ENCODE measurements at regions not wholly inside any gene's neighbourhood (a gene's known extent, or its start where the extent isn't known, plus 50 kb on each side); places are given as distances from the start of the nearest gene placed in this dataset.
A peak's percentile ranks its signal among the peaks of the same experiment; 100 is the strongest.

- intact Hi-C loops (cut with DNase I), result loop anchor here (10.0 kb wide), 2 partner anchors 385 to 1665 kb away; no protein-coding TSS in a partner anchor
- peak in 1 of 5 donors; percentile 24 for DNase-seq
- no peak overlapping the region for H3K9ac ChIP-seq (ENCODE audit: low read length in 3 of 3)
- H3K27ac ChIP-seq (ENCODE audit: low read depth in 2 of 2, low read length in 2 of 2), result no peak overlapping the region
- no peaks in the 10 kb centered on the region for H3K27me3 ChIP-seq (ENCODE audit: control insufficient read depth, insufficient read depth, low read length)
- H3K36me3 ChIP-seq (ENCODE audit: control insufficient read depth in 2 of 3, insufficient read depth in 3 of 3, low read length in 3 of 3), result no peaks in the 10 kb centered on the region
- H3K9me3 ChIP-seq (ENCODE audit: control insufficient read depth in 2 of 3, insufficient read depth in 1 of 3, low read length in 3 of 3), result no peaks in the 10 kb centered on the region
- H3K4me1 ChIP-seq (ENCODE audit: control insufficient read depth in 2 of 3, insufficient read depth in 2 of 3, low read depth in 1 of 3, low read length in 3 of 3), result no peaks in the 10 kb centered on the region
- TF ChIP-seq CTCF (IDR thresholded peaks at IDR 0.05; ENCODE audit: borderline replicate concordance, extremely low read depth, insufficient read depth), result no peak
- no peak overlapping the region for H3K4me3 ChIP-seq (ENCODE audit: low read length in 3 of 3)
- no peak for FAIRE-seq
Measured at GRCh38 chr4:181140037-181140603, 1103.1 kb upstream of the TENM3 start.

- TF ChIP-seq CTCF (IDR thresholded peaks at IDR 0.05; ENCODE audit: borderline replicate concordance, extremely low read depth, insufficient read depth), result peak; percentile 94
- Histone ChIP-seq H3K4me1 (ENCODE audit: control insufficient read depth in 2 of 3, insufficient read depth in 2 of 3, low read depth in 1 of 3, low read length in 3 of 3) (no peaks in the 10 kb centered on the region), H3K27ac (ENCODE audit: low read depth in 2 of 2, low read length in 2 of 2) (no peak overlapping the region), H3K9ac (ENCODE audit: low read length in 3 of 3) (no peak overlapping the region), H3K36me3 (ENCODE audit: control insufficient read depth in 2 of 3, insufficient read depth in 3 of 3, low read length in 3 of 3) (no peaks in the 10 kb centered on the region), H3K9me3 (ENCODE audit: control insufficient read depth in 2 of 3, insufficient read depth in 1 of 3, low read length in 3 of 3) (no peaks in the 10 kb centered on the region), H3K27me3 (ENCODE audit: control insufficient read depth, insufficient read depth, low read length) (no peaks in the 10 kb centered on the region), H3K4me3 (ENCODE audit: low read length in 3 of 3) (no peak overlapping the region)
- FAIRE-seq (peak; percentile 68), DNase-seq (peak; percentile 77 to 92 (median 85))
- intact Hi-C loops (cut with DNase I), result loop anchor here (10.0 kb wide), 2 partner anchors 381 to 1661 kb away; no protein-coding TSS in a partner anchor
Measured at GRCh38 chr4:181143250-181143854, 1099.8 kb upstream of the TENM3 start.

GRCh38 chr4:181146051-181146450 is 1097.2 kb upstream of the TENM3 start:
- no peak overlapping the region for H3K9ac ChIP-seq (ENCODE audit: low read length in 3 of 3)
- H3K4me1 ChIP-seq (ENCODE audit: control insufficient read depth in 2 of 3, insufficient read depth in 2 of 3, low read depth in 1 of 3, low read length in 3 of 3), result no peaks in the 10 kb centered on the region
- no peaks in the 10 kb centered on the region for H3K9me3 ChIP-seq (ENCODE audit: control insufficient read depth in 2 of 3, insufficient read depth in 1 of 3, low read length in 3 of 3)
- no peaks in the 10 kb centered on the region for H3K27me3 ChIP-seq (ENCODE audit: control insufficient read depth, insufficient read depth, low read length)
- no peak overlapping the region for H3K4me3 ChIP-seq (ENCODE audit: low read length in 3 of 3)
- no peak for FAIRE-seq
- no peak for TF ChIP-seq CTCF (IDR thresholded peaks at IDR 0.05; ENCODE audit: borderline replicate concordance, extremely low read depth, insufficient read depth)
- no peak for DNase-seq
- H3K27ac ChIP-seq (ENCODE audit: low read depth in 2 of 2, low read length in 2 of 2), result no peak overlapping the region
- no peaks in the 10 kb centered on the region for H3K36me3 ChIP-seq (ENCODE audit: control insufficient read depth in 2 of 3, insufficient read depth in 3 of 3, low read length in 3 of 3)
- intact Hi-C loops (cut with DNase I), result loop anchor here (10.0 kb wide), 2 partner anchors 379 to 1659 kb away; no protein-coding TSS in a partner anchor

Data from kidney (tissue), 13 donors.